ENCODE measurements at regions not wholly inside any gene's neighbourhood (a gene's known extent, or its start where the extent isn't known, plus 50 kb on each side); places are given as distances from the start of the nearest gene placed in this dataset.

DNA sequence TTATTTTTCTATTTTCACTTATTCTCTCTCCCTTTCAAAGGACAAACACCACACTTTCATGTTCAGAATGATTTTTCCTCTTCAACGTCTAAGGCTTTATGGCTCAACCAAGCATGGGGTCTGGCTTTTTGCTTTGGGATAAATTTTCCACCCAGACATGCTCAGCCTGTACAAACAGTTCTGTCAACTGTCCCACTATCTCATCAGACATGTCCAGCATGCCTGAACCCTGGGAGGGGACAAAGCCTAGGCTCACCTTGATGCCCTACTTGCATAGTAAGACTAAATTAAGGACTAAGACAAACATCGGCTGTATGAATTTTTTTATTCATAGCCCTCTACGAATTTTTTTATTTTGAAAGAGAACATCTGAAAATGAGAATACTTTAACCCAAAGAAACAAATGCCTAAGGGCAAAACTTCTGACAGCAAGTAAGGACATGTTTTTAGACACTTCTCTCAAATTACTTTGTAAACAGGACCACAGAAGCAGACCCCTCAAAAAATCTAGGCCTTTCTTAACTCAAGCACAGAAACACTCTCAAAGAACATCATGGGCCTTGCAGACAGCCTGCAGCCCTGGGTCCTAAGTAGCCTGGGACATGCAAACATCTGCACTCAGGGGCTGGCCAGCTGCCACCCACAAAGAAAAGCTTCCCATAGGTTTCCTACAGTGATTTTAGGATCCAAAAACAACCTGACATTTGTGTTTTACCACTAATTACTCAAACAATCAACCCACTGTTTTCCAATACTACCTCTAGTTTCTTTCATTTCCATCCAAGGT is 72.3 kb upstream of the PALMD start:
- H3K27ac Mint-ChIP-seq: no peak overlapping the region
- DNase-seq (no peak), ATAC-seq (no peak)
- Histone ChIP-seq H3K27ac (ENCODE audit: low read depth, low read length) (no peak overlapping the region), H3K27me3 (ENCODE audit: control insufficient read depth in 2 of 2, insufficient read depth in 2 of 2, low read length in 2 of 2) (no peaks in the 10 kb centered on the region), H3K36me3 (ENCODE audit: control insufficient read depth in 2 of 3, insufficient read depth in 3 of 3, low read length in 3 of 3) (no peaks in the 10 kb centered on the region), H3K4me3 (ENCODE audit: low read length) (no peak overlapping the region), H3K4me1 (ENCODE audit: control insufficient read depth in 2 of 2, insufficient read depth in 2 of 2, low read length in 2 of 2) (no peaks in the 10 kb centered on the region), H3K9me3 (ENCODE audit: control insufficient read depth in 2 of 3, low read length in 3 of 3) (no peaks in the 10 kb centered on the region)
- intact Hi-C loops (cut with micrococcal nuclease): no loop called here
- no peaks in the 10 kb centered on the region for H3K4me1 Mint-ChIP-seq
- H3K4me3 Mint-ChIP-seq: no peak overlapping the region
- H3K9me3 Mint-ChIP-seq: no peaks in the 10 kb centered on the region
- POLR2A ChIA-PET: no interaction called here
- no peaks in the 10 kb centered on the region for H3K36me3 Mint-ChIP-seq
- CTCF ChIA-PET: no interaction called here
- peaks cover 0 to 8% (median 4%) of the 10 kb centered on the region in 5 donors for H3K27me3 Mint-ChIP-seq

DNA sequence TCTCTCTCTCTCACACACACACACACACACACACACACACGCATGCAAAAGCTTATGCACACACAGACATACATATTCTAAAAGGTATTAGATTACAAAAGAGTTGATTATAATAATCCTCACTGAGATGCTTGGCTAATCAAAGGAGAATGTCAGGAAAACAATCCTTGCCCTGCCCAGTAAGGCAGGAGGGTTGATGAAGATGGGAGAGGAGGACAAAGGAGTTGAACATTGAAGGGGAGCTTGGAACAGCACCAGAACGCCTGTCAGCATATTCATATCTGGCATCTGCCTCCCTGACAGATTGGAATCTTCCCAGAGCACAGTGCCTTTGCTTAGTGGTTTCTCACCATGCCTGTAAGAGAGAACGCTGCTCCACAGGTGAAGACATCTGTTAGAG is 68.6 kb upstream of the PALMD start:
- Mint-ChIP-seq H3K27me3 (peaks cover 0 to 14% (median 4%) of the 10 kb centered on the region in 5 donors), H3K4me3 (no peak overlapping the region), H3K9me3 (peaks cover 0 to 5% (median 0%) of the 10 kb centered on the region in 11 donors), H3K36me3 (no peaks in the 10 kb centered on the region), H3K27ac (no peak overlapping the region), H3K4me1 (no peaks in the 10 kb centered on the region)
- Histone ChIP-seq H3K36me3 (ENCODE audit: control insufficient read depth in 2 of 3, insufficient read depth in 3 of 3, low read length in 3 of 3) (no peaks in the 10 kb centered on the region), H3K4me1 (ENCODE audit: control insufficient read depth in 2 of 2, insufficient read depth in 2 of 2, low read length in 2 of 2) (no peaks in the 10 kb centered on the region), H3K27ac (ENCODE audit: low read depth, low read length) (no peak overlapping the region), H3K4me3 (ENCODE audit: low read length) (no peak overlapping the region), H3K27me3 (ENCODE audit: control insufficient read depth in 2 of 2, insufficient read depth in 2 of 2, low read length in 2 of 2) (no peaks in the 10 kb centered on the region), H3K9me3 (ENCODE audit: control insufficient read depth in 2 of 3, low read length in 3 of 3) (no peaks in the 10 kb centered on the region)
- ATAC-seq: no peak
- intact Hi-C loops (cut with micrococcal nuclease): no loop called here
- CTCF ChIA-PET: no interaction called here
- POLR2A ChIA-PET: no interaction called here
- no peak for DNase-seq

GRCh38 chr1:99579691-99580172 is 66.2 kb upstream of the PALMD start:
- no peaks in the 10 kb centered on the region for H3K9me3 ChIP-seq (ENCODE audit: control insufficient read depth in 2 of 3, low read length in 3 of 3)

GRCh38 chr1:99580451-99580850 is 65.5 kb upstream of the PALMD start:
- H3K27me3 ChIP-seq (ENCODE audit: control insufficient read depth in 2 of 2, insufficient read depth in 2 of 2, low read length in 2 of 2): no peaks in the 10 kb centered on the region
- DNase-seq (no peak), ATAC-seq (no peak)
- intact Hi-C loops (cut with micrococcal nuclease): no loop called here
- no peaks in the 10 kb centered on the region for H3K4me1 Mint-ChIP-seq
- H3K36me3 Mint-ChIP-seq: no peaks in the 10 kb centered on the region
- H3K27ac Mint-ChIP-seq: no peak overlapping the region
- ChIA-PET CTCF (no interaction called here), POLR2A (no interaction called here)
- no peak overlapping the region for H3K27ac ChIP-seq (ENCODE audit: low read depth, low read length)
- H3K4me3 ChIP-seq (ENCODE audit: low read length): no peak overlapping the region
- peaks cover 0 to 5% (median 0%) of the 10 kb centered on the region in 11 donors for H3K9me3 Mint-ChIP-seq
- H3K36me3 ChIP-seq (ENCODE audit: control insufficient read depth in 2 of 3, insufficient read depth in 3 of 3, low read length in 3 of 3): no peaks in the 10 kb centered on the region
- H3K27me3 Mint-ChIP-seq: peaks cover 0 to 8% (median 3%) of the 10 kb centered on the region in 5 donors
- no peak overlapping the region for H3K4me3 Mint-ChIP-seq
- no peaks in the 10 kb centered on the region for H3K9me3 ChIP-seq (ENCODE audit: control insufficient read depth in 2 of 3, low read length in 3 of 3)
- no peaks in the 10 kb centered on the region for H3K4me1 ChIP-seq (ENCODE audit: control insufficient read depth in 2 of 2, insufficient read depth in 2 of 2, low read length in 2 of 2)

More at GRCh38 chr1:99579691-99580172, 66.2 kb upstream of the PALMD start:
- CTCF ChIA-PET: no interaction called here
- Mint-ChIP-seq H3K27ac (no peak overlapping the region), H3K36me3 (no peaks in the 10 kb centered on the region), H3K9me3 (peaks cover 0 to 5% (median 0%) of the 10 kb centered on the region in 11 donors), H3K4me3 (no peak overlapping the region), H3K4me1 (no peaks in the 10 kb centered on the region), H3K27me3 (peaks cover 0 to 10% (median 4%) of the 10 kb centered on the region in 5 donors)
- Histone ChIP-seq H3K27ac (ENCODE audit: low read depth, low read length) (no peak overlapping the region), H3K36me3 (ENCODE audit: control insufficient read depth in 2 of 3, insufficient read depth in 3 of 3, low read length in 3 of 3) (no peaks in the 10 kb centered on the region), H3K4me3 (ENCODE audit: low read length) (no peak overlapping the region), H3K4me1 (ENCODE audit: control insufficient read depth in 2 of 2, insufficient read depth in 2 of 2, low read length in 2 of 2) (no peaks in the 10 kb centered on the region), H3K27me3 (ENCODE audit: control insufficient read depth in 2 of 2, insufficient read depth in 2 of 2, low read length in 2 of 2) (no peaks in the 10 kb centered on the region)
- ATAC-seq: no peak
- POLR2A ChIA-PET: no interaction called here
- no peak for DNase-seq
- intact Hi-C loops (cut with micrococcal nuclease): no loop called here

DNA sequence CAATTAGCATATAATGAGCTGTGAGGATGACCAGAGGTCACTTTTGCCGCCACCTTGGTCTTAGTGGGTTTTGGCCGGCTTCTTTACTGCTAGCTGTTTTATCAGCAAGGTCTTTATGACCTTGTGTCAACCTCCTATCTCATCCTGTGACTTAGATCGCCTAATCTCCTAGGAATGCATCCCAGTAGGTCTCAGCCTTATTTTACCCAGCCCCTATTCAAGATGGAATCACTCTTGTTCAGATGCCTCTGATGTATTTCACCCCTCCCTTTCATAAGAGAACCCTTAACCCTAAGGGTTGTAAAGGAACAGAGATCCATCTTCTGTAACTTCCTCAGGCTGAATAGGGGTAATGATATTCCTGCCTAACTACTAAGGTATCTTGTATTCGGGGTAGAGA is 58.9 kb upstream of the PALMD start:
- Mint-ChIP-seq H3K9me3 (peaks cover 0 to 6% (median under 1%) of the 10 kb centered on the region in 11 donors), H3K4me3 (no peak overlapping the region), H3K27me3 (peaks cover 0 to 10% (median 4%) of the 10 kb centered on the region in 5 donors), H3K27ac (no peak overlapping the region), H3K4me1 (no peaks in the 10 kb centered on the region), H3K36me3 (no peaks in the 10 kb centered on the region)
- ChIA-PET POLR2A (no interaction called here), CTCF (no interaction called here)
- DNase-seq: no peak
- Histone ChIP-seq H3K27me3 (ENCODE audit: control insufficient read depth in 2 of 2, insufficient read depth in 2 of 2, low read length in 2 of 2) (no peaks in the 10 kb centered on the region), H3K4me3 (ENCODE audit: low read length) (no peak overlapping the region), H3K4me1 (ENCODE audit: control insufficient read depth in 2 of 2, insufficient read depth in 2 of 2, low read length in 2 of 2) (no peaks in the 10 kb centered on the region), H3K36me3 (ENCODE audit: control insufficient read depth in 2 of 3, insufficient read depth in 3 of 3, low read length in 3 of 3) (no peaks in the 10 kb centered on the region), H3K9me3 (ENCODE audit: control insufficient read depth in 2 of 3, low read length in 3 of 3) (no peaks in the 10 kb centered on the region), H3K27ac (ENCODE audit: low read depth, low read length) (no peak overlapping the region)
- intact Hi-C loops (cut with micrococcal nuclease): no loop called here
- no peak for ATAC-seq

GRCh38 chr1:99589186-99589636 is 56.7 kb upstream of the PALMD start:
- peaks cover 0 to 11% (median 0%) of the 10 kb centered on the region in 11 donors for H3K9me3 Mint-ChIP-seq

More at GRCh38 chr1:99589186-99589636, 56.7 kb upstream of the PALMD start:
- H3K36me3 ChIP-seq (ENCODE audit: control insufficient read depth in 2 of 3, insufficient read depth in 3 of 3, low read length in 3 of 3): no peaks in the 10 kb centered on the region
- H3K27me3 Mint-ChIP-seq: peaks cover 0 to 15% (median 7%) of the 10 kb centered on the region in 5 donors
- H3K36me3 Mint-ChIP-seq: no peaks in the 10 kb centered on the region
- POLR2A ChIA-PET: no interaction called here
- DNase-seq (no peak), ATAC-seq (no peak)
- H3K4me1 ChIP-seq (ENCODE audit: control insufficient read depth in 2 of 2, insufficient read depth in 2 of 2, low read length in 2 of 2): no peaks in the 10 kb centered on the region
- H3K9me3 ChIP-seq (ENCODE audit: control insufficient read depth in 2 of 3, low read length in 3 of 3): no peaks in the 10 kb centered on the region
- no peaks in the 10 kb centered on the region for H3K27me3 ChIP-seq (ENCODE audit: control insufficient read depth in 2 of 2, insufficient read depth in 2 of 2, low read length in 2 of 2)
- H3K27ac Mint-ChIP-seq: no peak overlapping the region
- intact Hi-C loops (cut with micrococcal nuclease): no loop called here
- CTCF ChIA-PET: no interaction called here
- H3K4me1 Mint-ChIP-seq: no peaks in the 10 kb centered on the region
- H3K4me3 ChIP-seq (ENCODE audit: low read length): no peak overlapping the region
- no peak overlapping the region for H3K27ac ChIP-seq (ENCODE audit: low read depth, low read length)
- no peak overlapping the region for H3K4me3 Mint-ChIP-seq
